ENCODE measurements at regions not wholly inside any gene's neighbourhood (a gene's known extent, or its start where the extent isn't known, plus 50 kb on each side); places are given as distances from the start of the nearest gene placed in this dataset.
"Not testable (repeated sequence)": the region's sequence is repeated elsewhere in the genome, so short reads cannot be mapped to it uniquely, and the experiment has no call there.

DNA sequence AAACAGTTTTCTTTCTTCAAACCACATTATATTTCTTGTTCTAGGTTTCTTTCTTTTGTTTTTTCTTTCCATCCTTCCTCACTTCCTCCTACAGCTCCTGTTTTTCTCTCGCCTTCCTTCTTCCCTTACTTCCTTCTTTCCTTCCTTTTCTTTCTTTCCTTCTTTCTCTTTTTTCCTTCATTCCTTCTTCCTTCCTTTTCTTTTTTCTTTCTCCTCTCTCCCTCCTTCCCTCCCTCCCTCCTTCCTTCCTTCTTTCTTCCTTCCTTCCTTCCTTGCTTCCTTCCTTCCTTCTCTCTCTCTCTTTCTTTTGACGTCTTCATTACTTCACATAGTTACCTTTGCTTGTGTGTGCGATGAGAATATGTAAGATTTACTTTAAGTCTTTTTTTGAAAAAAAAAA lies 470.0 kb upstream of the FSIP2 start:
- CTCF ChIA-PET, result no interaction called here
- no peak for DNase-seq
- H3K36me3 ChIP-seq (ENCODE audit: control insufficient read depth in 2 of 3, insufficient read depth in 3 of 3, low read length in 3 of 3), result no peaks in the 10 kb centered on the region

DNA sequence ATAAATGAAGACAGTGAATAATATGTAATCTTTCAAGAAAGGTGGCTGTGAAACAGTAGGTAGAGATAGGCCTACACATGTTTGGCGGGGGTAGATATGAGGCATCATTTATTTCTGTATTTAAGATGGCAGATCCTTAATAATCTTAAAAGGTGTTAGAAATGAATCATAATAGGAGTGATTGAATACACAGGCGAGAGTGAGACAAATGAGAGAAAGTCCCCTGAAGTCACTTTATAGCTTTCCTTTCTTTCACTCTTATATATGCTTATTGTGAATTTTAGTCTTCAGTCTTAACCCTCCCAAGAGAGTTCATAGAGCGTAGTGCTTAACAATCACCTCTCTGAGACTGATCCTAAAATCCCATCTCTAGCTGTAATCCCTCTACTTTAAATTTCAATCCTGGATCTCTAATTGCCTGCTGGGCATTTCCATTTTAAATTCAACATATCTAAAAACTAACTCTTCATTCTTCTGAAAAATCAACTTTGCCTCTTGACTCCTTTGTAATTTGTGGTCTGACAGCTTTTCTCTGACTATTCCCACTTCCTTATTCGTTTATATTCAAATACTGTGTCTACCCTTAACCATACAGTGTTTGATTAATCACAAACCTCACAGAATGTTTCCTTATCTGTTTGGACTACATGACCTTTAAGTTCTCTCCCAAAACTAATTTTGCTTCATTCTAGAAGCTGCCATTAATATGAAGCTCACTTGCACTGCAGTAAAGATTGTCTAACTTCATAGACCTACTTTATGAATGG lies 463.7 kb upstream of the FSIP2 start:
- Mint-ChIP-seq H3K36me3 (no peaks in the 10 kb centered on the region), H3K27me3 (no peaks in the 10 kb centered on the region), H3K27ac (no peak overlapping the region), H3K9me3 (peaks cover 0 to 2% (median 0%) of the 10 kb centered on the region in 11 donors), H3K4me3 (no peak overlapping the region), H3K4me1 (no peaks in the 10 kb centered on the region)
- Histone ChIP-seq H3K4me1 (ENCODE audit: control insufficient read depth in 2 of 2, insufficient read depth in 2 of 2, low read length in 2 of 2) (no peaks in the 10 kb centered on the region), H3K9me3 (ENCODE audit: control insufficient read depth in 2 of 3, low read length in 3 of 3) (no peaks in the 10 kb centered on the region), H3K36me3 (ENCODE audit: control insufficient read depth in 2 of 3, insufficient read depth in 3 of 3, low read length in 3 of 3) (no peaks in the 10 kb centered on the region), H3K4me3 (ENCODE audit: low read length) (no peak overlapping the region), H3K27me3 (ENCODE audit: control insufficient read depth in 2 of 2, insufficient read depth in 2 of 2, low read length in 2 of 2) (no peaks in the 10 kb centered on the region), H3K27ac (ENCODE audit: low read depth, low read length) (no peak overlapping the region)
- ChIA-PET POLR2A (no interaction called here), CTCF (no interaction called here)
- intact Hi-C loops (cut with micrococcal nuclease), result no loop called here
- DNase-seq, result no peak
- ATAC-seq, result no peak

More for the DNA sequence above, 470.0 kb upstream of the FSIP2 start:
- Mint-ChIP-seq H3K27me3 (no peaks in the 10 kb centered on the region), H3K27ac (no peak overlapping the region), H3K36me3 (no peaks in the 10 kb centered on the region), H3K9me3 (peaks cover 0 to 4% (median 0%) of the 10 kb centered on the region in 11 donors), H3K4me1 (no peaks in the 10 kb centered on the region), H3K4me3 (no peak overlapping the region)
- no peaks in the 10 kb centered on the region for H3K4me1 ChIP-seq (ENCODE audit: control insufficient read depth in 2 of 2, insufficient read depth in 2 of 2, low read length in 2 of 2)
- intact Hi-C loops (cut with micrococcal nuclease), result no loop called here
- POLR2A ChIA-PET, result no interaction called here
- no peak for ATAC-seq
- H3K4me3 ChIP-seq (ENCODE audit: low read length), result no peak overlapping the region
- no peaks in the 10 kb centered on the region for H3K27me3 ChIP-seq (ENCODE audit: control insufficient read depth in 2 of 2, insufficient read depth in 2 of 2, low read length in 2 of 2)
- H3K27ac ChIP-seq (ENCODE audit: low read depth, low read length), result no peak overlapping the region
- no peaks in the 10 kb centered on the region for H3K9me3 ChIP-seq (ENCODE audit: control insufficient read depth in 2 of 3, low read length in 3 of 3)

DNA sequence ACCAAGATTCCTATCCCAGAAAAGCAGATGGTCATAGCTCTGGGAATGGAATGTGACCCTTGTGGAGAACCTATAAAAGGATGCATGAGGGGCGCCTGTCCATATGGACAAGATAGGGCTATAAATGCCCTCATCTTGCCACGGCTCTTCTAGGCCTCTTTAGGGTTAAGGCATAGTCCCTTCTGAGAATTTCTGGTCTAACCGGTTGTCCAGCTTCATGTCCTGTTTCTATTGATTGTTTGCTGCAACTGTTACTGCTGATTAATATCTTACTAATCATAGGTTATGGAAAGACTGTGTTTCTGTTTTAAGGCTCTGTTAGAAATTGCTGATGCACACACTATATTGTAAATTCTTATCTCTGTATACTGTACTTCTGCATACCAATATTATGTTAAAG lies 462.6 kb upstream of the FSIP2 start:
- intact Hi-C loops (cut with micrococcal nuclease); ATAC-seq: not testable (repeated sequence)

DNA sequence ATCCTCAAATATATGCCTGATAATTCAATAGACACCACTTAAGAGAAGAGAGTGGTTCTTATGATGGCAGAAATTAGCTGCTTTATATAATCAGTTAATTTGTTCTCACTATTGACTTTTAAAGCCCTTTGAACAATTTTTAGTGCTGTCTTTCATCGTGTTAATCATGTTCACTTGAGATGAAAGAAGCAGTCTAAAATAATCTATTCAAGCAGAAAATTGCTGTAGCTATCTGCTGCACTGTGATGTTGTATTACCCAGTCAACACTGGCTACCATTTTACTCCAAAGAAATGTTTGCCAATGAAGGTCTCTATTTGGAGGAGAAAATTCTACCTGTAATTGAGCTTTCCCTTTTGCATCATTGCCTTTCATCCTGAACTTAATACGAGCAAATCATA lies 459.8 kb upstream of the FSIP2 start:
- H3K27me3 Mint-ChIP-seq, result no peaks in the 10 kb centered on the region
- Histone ChIP-seq H3K27me3 (ENCODE audit: control insufficient read depth in 2 of 2, insufficient read depth in 2 of 2, low read length in 2 of 2) (no peaks in the 10 kb centered on the region), H3K27ac (ENCODE audit: low read depth, low read length) (no peak overlapping the region), H3K36me3 (ENCODE audit: control insufficient read depth in 2 of 3, insufficient read depth in 3 of 3, low read length in 3 of 3) (no peaks in the 10 kb centered on the region), H3K4me1 (ENCODE audit: control insufficient read depth in 2 of 2, insufficient read depth in 2 of 2, low read length in 2 of 2) (no peaks in the 10 kb centered on the region), H3K4me3 (ENCODE audit: low read length) (no peak overlapping the region), H3K9me3 (ENCODE audit: control insufficient read depth in 2 of 3, low read length in 3 of 3) (no peaks in the 10 kb centered on the region)
- no peak overlapping the region for H3K4me3 Mint-ChIP-seq
- ATAC-seq, result no peak
- no peak overlapping the region for H3K27ac Mint-ChIP-seq
- intact Hi-C loops (cut with micrococcal nuclease), result no loop called here
- POLR2A ChIA-PET, result no interaction called here
- H3K9me3 Mint-ChIP-seq, result peaks cover 0 to 3% (median 0%) of the 10 kb centered on the region in 11 donors
- no peaks in the 10 kb centered on the region for H3K36me3 Mint-ChIP-seq
- DNase-seq, result no peak
- CTCF ChIA-PET, result no interaction called here
- H3K4me1 Mint-ChIP-seq, result no peaks in the 10 kb centered on the region

More for the DNA sequence above, 462.6 kb upstream of the FSIP2 start:
- H3K27me3 ChIP-seq (ENCODE audit: control insufficient read depth in 2 of 2, insufficient read depth in 2 of 2, low read length in 2 of 2); H3K27ac Mint-ChIP-seq; H3K36me3 ChIP-seq (ENCODE audit: control insufficient read depth in 2 of 3, insufficient read depth in 3 of 3, low read length in 3 of 3); H3K36me3 Mint-ChIP-seq; H3K27me3 Mint-ChIP-seq; DNase-seq; H3K4me3 ChIP-seq (ENCODE audit: low read length); H3K4me1 Mint-ChIP-seq; H3K9me3 ChIP-seq (ENCODE audit: control insufficient read depth in 2 of 3, low read length in 3 of 3); H3K4me1 ChIP-seq (ENCODE audit: control insufficient read depth in 2 of 2, insufficient read depth in 2 of 2, low read length in 2 of 2); H3K4me3 Mint-ChIP-seq; H3K27ac ChIP-seq (ENCODE audit: low read depth, low read length); CTCF ChIA-PET; POLR2A ChIA-PET; H3K9me3 Mint-ChIP-seq: not testable (repeated sequence)

DNA sequence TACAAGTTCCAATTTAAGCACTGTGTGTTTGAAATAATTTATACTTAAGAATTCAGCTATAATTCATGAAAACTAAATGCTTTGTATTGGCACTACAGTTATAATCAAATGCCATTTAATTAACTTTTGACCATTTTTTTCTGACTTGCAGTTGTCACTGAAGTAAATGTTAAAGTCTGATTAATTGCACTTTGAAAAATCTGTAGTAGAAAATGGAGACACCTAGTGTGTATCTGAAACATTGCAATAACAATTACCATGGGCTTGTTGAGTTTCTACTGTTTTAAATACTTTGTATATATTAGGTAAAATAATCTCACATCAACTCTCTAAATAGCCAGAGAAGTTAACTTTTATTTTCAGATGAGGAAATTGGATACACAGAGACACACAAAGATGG lies 458.6 kb upstream of the FSIP2 start:
- no peak overlapping the region for H3K4me3 Mint-ChIP-seq
- intact Hi-C loops (cut with micrococcal nuclease), result no loop called here
- ChIA-PET POLR2A (no interaction called here), CTCF (no interaction called here)
- peaks cover 0 to 3% (median 0%) of the 10 kb centered on the region in 11 donors for H3K9me3 Mint-ChIP-seq
- no peak for ATAC-seq
- Histone ChIP-seq H3K4me1 (ENCODE audit: control insufficient read depth in 2 of 2, insufficient read depth in 2 of 2, low read length in 2 of 2) (no peaks in the 10 kb centered on the region), H3K27ac (ENCODE audit: low read depth, low read length) (no peak overlapping the region), H3K9me3 (ENCODE audit: control insufficient read depth in 2 of 3, low read length in 3 of 3) (no peaks in the 10 kb centered on the region), H3K27me3 (ENCODE audit: control insufficient read depth in 2 of 2, insufficient read depth in 2 of 2, low read length in 2 of 2) (no peaks in the 10 kb centered on the region), H3K36me3 (ENCODE audit: control insufficient read depth in 2 of 3, insufficient read depth in 3 of 3, low read length in 3 of 3) (no peaks in the 10 kb centered on the region), H3K4me3 (ENCODE audit: low read length) (no peak overlapping the region)
- no peaks in the 10 kb centered on the region for H3K36me3 Mint-ChIP-seq
- H3K27ac Mint-ChIP-seq, result no peak overlapping the region
- no peaks in the 10 kb centered on the region for H3K27me3 Mint-ChIP-seq
- DNase-seq, result no peak
- H3K4me1 Mint-ChIP-seq, result no peaks in the 10 kb centered on the region

DNA sequence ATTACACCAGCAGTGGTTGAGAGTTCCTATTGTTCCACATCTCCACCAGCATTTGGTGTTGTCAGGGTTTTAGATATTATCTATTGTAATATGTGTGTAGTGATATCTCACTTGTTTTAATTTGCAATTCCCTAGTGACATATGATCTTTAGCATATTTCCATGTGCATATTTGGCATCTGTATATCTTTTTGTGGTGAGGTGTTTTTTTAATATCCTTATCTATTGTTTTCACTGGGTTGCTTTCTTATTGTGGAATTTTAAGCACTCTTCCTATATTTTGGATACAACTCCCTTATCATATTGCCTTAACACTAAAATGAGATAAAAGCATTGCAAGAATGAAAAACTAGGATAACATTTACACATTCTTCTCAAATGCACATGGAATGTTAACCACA lies 453.9 kb upstream of the FSIP2 start:
- Histone ChIP-seq H3K27ac (ENCODE audit: low read depth, low read length) (no peak overlapping the region), H3K36me3 (ENCODE audit: control insufficient read depth in 2 of 3, insufficient read depth in 3 of 3, low read length in 3 of 3) (no peaks in the 10 kb centered on the region), H3K4me3 (ENCODE audit: low read length) (no peak overlapping the region), H3K27me3 (ENCODE audit: control insufficient read depth in 2 of 2, insufficient read depth in 2 of 2, low read length in 2 of 2) (no peaks in the 10 kb centered on the region), H3K4me1 (ENCODE audit: control insufficient read depth in 2 of 2, insufficient read depth in 2 of 2, low read length in 2 of 2) (no peaks in the 10 kb centered on the region), H3K9me3 (ENCODE audit: control insufficient read depth in 2 of 3, low read length in 3 of 3) (no peaks in the 10 kb centered on the region)
- CTCF ChIA-PET, result no interaction called here
- H3K4me1 Mint-ChIP-seq, result no peaks in the 10 kb centered on the region
- no peak overlapping the region for H3K27ac Mint-ChIP-seq
- no peaks in the 10 kb centered on the region for H3K27me3 Mint-ChIP-seq
- H3K36me3 Mint-ChIP-seq, result no peaks in the 10 kb centered on the region
- no peak for DNase-seq
- no peak for ATAC-seq
- H3K4me3 Mint-ChIP-seq, result no peak overlapping the region
- POLR2A ChIA-PET, result no interaction called here
- intact Hi-C loops (cut with micrococcal nuclease), result no loop called here
- peaks cover 0 to 3% (median 0%) of the 10 kb centered on the region in 11 donors for H3K9me3 Mint-ChIP-seq

DNA sequence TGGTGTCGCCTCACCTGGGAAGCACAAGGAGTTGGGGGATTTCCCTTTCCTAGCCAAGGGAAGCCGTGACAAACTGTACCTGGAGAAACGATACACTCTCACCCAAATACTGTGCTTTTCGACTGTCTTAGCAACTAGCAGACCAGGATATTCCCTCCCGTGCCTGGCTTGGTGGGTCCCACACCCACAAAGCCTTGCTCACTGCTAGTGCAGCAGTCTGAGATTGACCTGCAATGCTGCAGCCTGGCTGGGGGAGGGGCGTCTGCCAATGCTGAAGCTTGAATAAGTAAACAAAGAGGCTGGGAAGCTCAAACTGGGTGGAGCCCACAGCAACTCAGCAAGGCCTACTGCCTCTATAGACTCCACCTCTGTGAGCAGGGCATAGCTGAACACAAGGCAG lies 448.6 kb upstream of the FSIP2 start:
- ATAC-seq; H3K4me3 Mint-ChIP-seq; H3K36me3 Mint-ChIP-seq; H3K9me3 ChIP-seq (ENCODE audit: control insufficient read depth in 2 of 3, low read length in 3 of 3); DNase-seq; H3K27ac Mint-ChIP-seq; H3K27ac ChIP-seq (ENCODE audit: low read depth, low read length); H3K27me3 Mint-ChIP-seq; H3K27me3 ChIP-seq (ENCODE audit: control insufficient read depth in 2 of 2, insufficient read depth in 2 of 2, low read length in 2 of 2); H3K4me1 ChIP-seq (ENCODE audit: control insufficient read depth in 2 of 2, insufficient read depth in 2 of 2, low read length in 2 of 2); POLR2A ChIA-PET; H3K4me3 ChIP-seq (ENCODE audit: low read length); CTCF ChIA-PET; H3K36me3 ChIP-seq (ENCODE audit: control insufficient read depth in 2 of 3, insufficient read depth in 3 of 3, low read length in 3 of 3); H3K4me1 Mint-ChIP-seq: not testable (repeated sequence)
- intact Hi-C loops (cut with micrococcal nuclease), result loop anchor here in 1 of 2 donors (5.0 kb wide), 1 partner anchor 1167 kb away; no protein-coding TSS in a partner anchor
- peaks cover 0 to 13% (median 0%) of the 10 kb centered on the region in 11 donors for H3K9me3 Mint-ChIP-seq

Data from naive thymus-derived CD4-positive, alpha-beta T cell (primary cell).